GM12891 (cell line): ENCODE measurements at regions not wholly inside any gene's neighbourhood (a gene's known extent, or its start where the extent isn't known, plus 50 kb on each side); places are given as distances from the start of the nearest gene placed in this dataset.

Experiments used
- DNase-seq: peaks from one replicate; pipeline ENCODE4 v3.0.0; 2011; ENCODE audit warnings: low spot score; ENCODE audit not compliant: insufficient read length
- FAIRE-seq: peaks from 2 replicates; lab custom pipeline; 2011; peaks lifted over from hg19 to GRCh38; lab: Jason Lieb, UNC
- PAX5 ChIP-seq: IDR thresholded peaks from 2 replicates; pipeline ENCODE4 v1.6.1; 2011; ENCODE audit warnings: low read length, moderate library complexity, mild to moderate bottlenecking; ENCODE audit not compliant: insufficient read depth, severe bottlenecking
- POLR2A ChIP-seq: IDR thresholded peaks from 2 replicates; pipeline ENCODE4 v1.6.1; 2011; ENCODE audit warnings: low read depth, low read length, control low read depth
- POLR2AphosphoS5 ChIP-seq: IDR thresholded peaks from 2 replicates; pipeline ENCODE4 v1.6.1; 2011; ENCODE audit warnings: low read depth, low read length, control low read depth
- POU2F2 ChIP-seq: IDR thresholded peaks from 2 replicates; pipeline ENCODE4 v1.6.1; 2011; ENCODE audit warnings: low read depth, mild to moderate bottlenecking, control low read depth, low read length, moderate library complexity
- SPI1 ChIP-seq: IDR thresholded peaks from 2 replicates; pipeline ENCODE4 v1.6.1; 2011; ENCODE audit warnings: low read depth, low read length, control low read depth
- TAF1 ChIP-seq: IDR thresholded peaks from 2 replicates; pipeline ENCODE4 v1.6.1; 2011; ENCODE audit warnings: low read depth, low read length, control low read depth

- DNase-seq (no peak), FAIRE-seq (no peak)
- TF ChIP-seq PAX5 (no peak), POLR2A (no peak), SPI1 (no peak), POLR2AphosphoS5 (no peak)
Measured at GRCh38 chr6:10276106-10276505, 138.8 kb downstream of the TFAP2A start.

GRCh38 chr6:10272591-10272990 lies 142.3 kb downstream of the TFAP2A start:
- no peak for DNase-seq
- TF ChIP-seq SPI1 = no peak
- no peak for TF ChIP-seq POLR2AphosphoS5
- no peak for TF ChIP-seq POLR2A
- no peak for TF ChIP-seq POU2F2
- no peak for FAIRE-seq

- DNase-seq = no peak
- TF ChIP-seq TAF1 = no peak
- no peak for TF ChIP-seq POLR2A
- TF ChIP-seq SPI1 = no peak
- TF ChIP-seq POU2F2 = no peak
- no peak for TF ChIP-seq POLR2AphosphoS5
- no peak for TF ChIP-seq PAX5
- FAIRE-seq = no peak
Measured at GRCh38 chr6:10271982-10272381, 142.9 kb downstream of the TFAP2A start.

GRCh38 chr6:10269814-10270472 lies 144.9 kb downstream of the TFAP2A start:
- DNase-seq (no peak), FAIRE-seq (no peak)
- no peak for TF ChIP-seq POU2F2
- no peak for TF ChIP-seq TAF1
- TF ChIP-seq POLR2A = no peak

- no peak for FAIRE-seq
- TF ChIP-seq POLR2AphosphoS5 (no peak), PAX5 (no peak), POU2F2 (no peak), SPI1 (no peak), TAF1 (no peak), POLR2A (no peak)
- DNase-seq = no peak
Measured at GRCh38 chr6:10268611-10269310, 146.1 kb downstream of the TFAP2A start.

- no peak for DNase-seq
- TF ChIP-seq POLR2AphosphoS5 (no peak), SPI1 (no peak), TAF1 (no peak), POU2F2 (no peak), POLR2A (no peak), PAX5 (no peak)
- no peak for FAIRE-seq
Measured at GRCh38 chr6:10268111-10268510, 146.8 kb downstream of the TFAP2A start.

- FAIRE-seq = no peak
- no peak for DNase-seq
- TF ChIP-seq TAF1 = no peak
- TF ChIP-seq SPI1 = no peak
- TF ChIP-seq POLR2AphosphoS5 = no peak
- no peak for TF ChIP-seq POLR2A
- TF ChIP-seq PAX5 = no peak
- TF ChIP-seq POU2F2 = no peak
Measured at GRCh38 chr6:10266462-10266861, 148.4 kb downstream of the TFAP2A start.

GRCh38 chr6:10266061-10266460 lies 148.8 kb downstream of the TFAP2A start:
- no peak for TF ChIP-seq POU2F2
- TF ChIP-seq POLR2A = no peak
- TF ChIP-seq TAF1 = no peak
- TF ChIP-seq POLR2AphosphoS5 = no peak
- TF ChIP-seq SPI1 = no peak
- no peak for TF ChIP-seq PAX5
- DNase-seq = no peak
- FAIRE-seq = no peak

- TF ChIP-seq TAF1 (no peak), SPI1 (no peak), POLR2A (no peak), POLR2AphosphoS5 (no peak), POU2F2 (no peak), PAX5 (no peak)
- DNase-seq (no peak), FAIRE-seq (no peak)
Measured at GRCh38 chr6:10262505-10262904, 152.4 kb downstream of the TFAP2A start.

- FAIRE-seq (no peak), DNase-seq (no peak)
- no peak for TF ChIP-seq TAF1
- TF ChIP-seq SPI1 = no peak
- no peak for TF ChIP-seq POLR2A
- TF ChIP-seq POLR2AphosphoS5 = no peak
- TF ChIP-seq PAX5 = no peak
Measured at GRCh38 chr6:10259671-10260070, 155.2 kb downstream of the TFAP2A start.
